Astrocyte (in vitro differentiated cells and primary cell): ENCODE measurements at regions not wholly inside any gene's neighbourhood (a gene's known extent, or its start where the extent isn't known, plus 50 kb on each side); places are given as distances from the start of the nearest gene placed in this dataset.

ENCODE experiments used
- DNase-seq: peaks from one replicate; pipeline ENCODE4 v3.0.0-alpha.2; 2010; ENCODE audit warnings: low read depth
- FAIRE-seq: peaks from 2 replicates; lab custom pipeline; 2011; peaks lifted over from hg19 to GRCh38; lab: Jason Lieb, UNC
- H2AFZ ChIP-seq: 2 replicates; pipeline ENCODE4 v1.6.0; 2012; ENCODE audit warnings: low read depth, low read length, inconsistent platforms
- H3K27ac ChIP-seq: 2 replicates; pipeline ENCODE4 v1.5.1; 2011; ENCODE audit warnings: low read depth, low read length, inconsistent platforms
- H3K27me3 ChIP-seq: 2 replicates; pipeline ENCODE4 v1.6.0; 2011; ENCODE audit warnings: low read length, inconsistent platforms; ENCODE audit not compliant: insufficient read depth
- H3K36me3 ChIP-seq: 2 replicates; pipeline ENCODE4 v1.5.1; 2011; ENCODE audit warnings: low read length, inconsistent platforms; ENCODE audit not compliant: insufficient read depth
- H3K4me1 ChIP-seq: 2 replicates; pipeline ENCODE4 v1.5.1; 2011; ENCODE audit warnings: low read length, inconsistent platforms; ENCODE audit not compliant: insufficient read depth
- H3K4me2 ChIP-seq: 2 replicates; pipeline ENCODE4 v1.6.0; 2012; ENCODE audit warnings: low read length, inconsistent platforms
- H3K4me3 ChIP-seq: 2 replicates; pipeline ENCODE4 v1.5.1; 2011; ENCODE audit warnings: low read depth, mild to moderate bottlenecking, low read length, inconsistent platforms; ENCODE audit not compliant: insufficient read depth
- H3K79me2 ChIP-seq: 2 replicates; pipeline ENCODE4 v1.6.0; 2012; ENCODE audit warnings: mild to moderate bottlenecking, low read length, inconsistent platforms; ENCODE audit not compliant: insufficient read depth
- H3K9ac ChIP-seq: 2 replicates; pipeline ENCODE4 v1.6.0; 2012; ENCODE audit warnings: mild to moderate bottlenecking, low read length, inconsistent platforms
- H3K9me3 ChIP-seq: 2 replicates; pipeline ENCODE4 v1.5.1; 2012; ENCODE audit warnings: low read depth, mild to moderate bottlenecking, low read length, inconsistent platforms; ENCODE audit not compliant: insufficient read depth
- H4K20me1 ChIP-seq: 2 replicates; pipeline ENCODE4 v1.6.0; 2012; ENCODE audit warnings: low read length, inconsistent platforms; ENCODE audit not compliant: insufficient read depth
- H3K27ac Mint-ChIP-seq: one replicate; pipeline ENCODE4 v1.8.0; 2021; ENCODE audit warnings: mild to moderate bottlenecking, mixed read lengths; ENCODE audit not compliant: unreplicated experiment
- H3K27me3 Mint-ChIP-seq: one replicate; pipeline ENCODE4 v1.8.0; 2021; ENCODE audit warnings: low read depth, mixed read lengths; ENCODE audit not compliant: unreplicated experiment
- H3K36me3 Mint-ChIP-seq: one replicate; pipeline ENCODE4 v1.8.0; 2021; ENCODE audit warnings: low read depth, mixed read lengths; ENCODE audit not compliant: unreplicated experiment
- H3K4me1 Mint-ChIP-seq: one replicate; pipeline ENCODE4 v1.8.0; 2021; ENCODE audit warnings: low read depth, mixed read lengths; ENCODE audit not compliant: unreplicated experiment
- H3K4me3 Mint-ChIP-seq: one replicate; pipeline ENCODE4 v1.8.0; 2021; ENCODE audit warnings: mild to moderate bottlenecking, moderate library complexity, mixed read lengths; ENCODE audit not compliant: unreplicated experiment
- H3K9me3 Mint-ChIP-seq: one replicate; pipeline ENCODE4 v1.8.0; 2021; ENCODE audit warnings: mild to moderate bottlenecking, mixed read lengths; ENCODE audit not compliant: unreplicated experiment
- CTCF ChIP-seq: IDR thresholded peaks from 2 replicates; pipeline ENCODE4 v1.5.1; 2011; ENCODE audit warnings: low read depth, mild to moderate bottlenecking, inconsistent platforms, low read length, moderate library complexity; ENCODE audit not compliant: insufficient read depth
- EZH2 ChIP-seq: IDR thresholded peaks from 2 replicates; pipeline ENCODE4 v1.6.1; 2012; ENCODE audit warnings: mild to moderate bottlenecking, low read length, inconsistent platforms; ENCODE audit not compliant: insufficient read depth

- Histone ChIP-seq H3K9ac (no peak overlapping the region), H3K27ac (no peak overlapping the region), H3K4me1 (no peaks in the 10 kb centered on the region), H3K4me3 (no peak overlapping the region), H3K36me3 (no peaks in the 10 kb centered on the region), H4K20me1 (no peaks in the 10 kb centered on the region), H3K4me2 (no peak overlapping the region), H3K9me3 (no peaks in the 10 kb centered on the region), H3K27me3 (no peaks in the 10 kb centered on the region), H3K79me2 (no peaks in the 10 kb centered on the region), H2AFZ (no peak overlapping the region)
- DNase-seq (no peak), FAIRE-seq (no peak)
- TF ChIP-seq CTCF = no peak
- TF ChIP-seq EZH2 = no peak
- H3K27ac Mint-ChIP-seq = no peak overlapping the region
- no peaks in the 10 kb centered on the region for H3K4me1 Mint-ChIP-seq
- no peaks in the 10 kb centered on the region for H3K36me3 Mint-ChIP-seq
- peaks cover 12% of the 10 kb centered on the region for H3K27me3 Mint-ChIP-seq
- no peak overlapping the region for H3K4me3 Mint-ChIP-seq
- no peaks in the 10 kb centered on the region for H3K9me3 Mint-ChIP-seq
These were observed 413.3 kb upstream of the IRX1 start for GRCh38 chr5:3182133-3182876.

DNA sequence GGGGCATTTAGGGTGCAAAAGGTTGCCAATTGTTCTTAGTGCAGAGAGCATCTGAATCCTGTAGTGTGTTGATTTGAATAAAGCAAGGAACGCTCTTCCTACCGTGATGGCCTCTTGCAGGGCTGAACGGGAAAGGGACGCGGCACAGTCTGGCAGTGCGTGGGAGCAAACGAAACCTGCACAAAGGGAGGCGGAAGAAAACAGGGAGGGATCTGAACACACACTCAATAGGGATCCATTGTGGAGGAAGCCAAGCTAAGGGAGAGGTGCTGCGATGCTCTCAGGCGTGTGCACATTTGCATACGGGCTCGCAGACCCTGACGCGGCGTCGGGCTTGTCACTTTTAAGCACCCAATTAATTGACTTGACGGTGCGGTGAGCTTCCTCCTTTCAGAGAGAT is 414.0 kb upstream of the IRX1 start:
- Histone ChIP-seq H3K4me2 (no peak overlapping the region), H3K27me3 (no peaks in the 10 kb centered on the region), H3K4me3 (no peak overlapping the region), H3K4me1 (no peaks in the 10 kb centered on the region), H3K9me3 (no peaks in the 10 kb centered on the region), H3K27ac (no peak overlapping the region), H3K79me2 (no peaks in the 10 kb centered on the region), H2AFZ (no peak overlapping the region), H4K20me1 (no peaks in the 10 kb centered on the region), H3K36me3 (no peaks in the 10 kb centered on the region), H3K9ac (no peak overlapping the region)
- TF ChIP-seq CTCF (no peak), EZH2 (no peak)
- H3K9me3 Mint-ChIP-seq = no peaks in the 10 kb centered on the region
- FAIRE-seq (no peak), DNase-seq (no peak)
- H3K27ac Mint-ChIP-seq = no peak overlapping the region
- no peak overlapping the region for H3K4me3 Mint-ChIP-seq
- no peaks in the 10 kb centered on the region for H3K36me3 Mint-ChIP-seq
- H3K27me3 Mint-ChIP-seq = peaks cover 12% of the 10 kb centered on the region
- no peaks in the 10 kb centered on the region for H3K4me1 Mint-ChIP-seq

DNA sequence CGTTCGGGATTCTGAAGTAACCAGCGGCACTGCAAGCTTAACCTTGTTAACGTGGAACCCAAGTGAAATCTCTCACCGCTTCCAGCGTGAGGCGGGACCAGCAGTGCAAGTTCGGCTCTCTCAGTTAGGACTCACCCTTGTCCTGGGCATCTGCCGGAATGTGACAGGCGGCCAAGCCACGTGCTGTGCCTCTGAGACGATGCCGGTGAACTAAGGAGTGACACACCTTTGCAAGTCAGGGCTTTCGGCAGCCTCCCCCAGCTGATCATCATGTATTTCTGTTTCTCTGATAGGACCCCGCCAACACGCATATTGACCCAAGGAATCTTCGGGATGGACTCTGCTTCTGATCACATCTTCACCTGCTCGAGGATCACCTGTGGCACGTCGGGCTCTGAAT is 415.0 kb upstream of the IRX1 start:
- TF ChIP-seq CTCF = no peak
- TF ChIP-seq EZH2 = no peak
- Histone ChIP-seq H3K79me2 (no peaks in the 10 kb centered on the region), H3K27ac (no peak overlapping the region), H4K20me1 (no peaks in the 10 kb centered on the region), H2AFZ (no peak overlapping the region), H3K4me1 (no peaks in the 10 kb centered on the region), H3K27me3 (no peaks in the 10 kb centered on the region), H3K4me2 (no peak overlapping the region), H3K4me3 (no peak overlapping the region), H3K9ac (no peak overlapping the region), H3K36me3 (no peaks in the 10 kb centered on the region), H3K9me3 (no peaks in the 10 kb centered on the region)
- Mint-ChIP-seq H3K27me3 (peaks cover 12% of the 10 kb centered on the region), H3K9me3 (no peaks in the 10 kb centered on the region), H3K27ac (no peak overlapping the region), H3K4me1 (no peaks in the 10 kb centered on the region), H3K36me3 (no peaks in the 10 kb centered on the region), H3K4me3 (no peak overlapping the region)
- no peak for DNase-seq
- no peak for FAIRE-seq
